Kidney glomerular epithelial cell (primary cell): ENCODE measurements at regions not wholly inside any gene's neighbourhood (a gene's known extent, or its start where the extent isn't known, plus 50 kb on each side); places are given as distances from the start of the nearest gene placed in this dataset.

Experiments
- DNase-seq: peaks from one replicate; lab custom pipeline; 2025; lab: John Stamatoyannopoulos, UW

GRCh38 chr14:66197276-66197675, 288.9 kb upstream of the CCDC196 start:
- no peak for DNase-seq

GRCh38 chr14:66206554-66206953, 279.6 kb upstream of the CCDC196 start:
- no peak for DNase-seq

- no peak for DNase-seq
Observed at GRCh38 chr14:66216763-66217162, 269.4 kb upstream of the CCDC196 start.

GRCh38 chr14:66219886-66220285, 266.3 kb upstream of the CCDC196 start:
- no peak for DNase-seq

- no peak for DNase-seq
Observed at GRCh38 chr14:66224492-66225178, 261.5 kb upstream of the CCDC196 start.

GRCh38 chr14:66225337-66225736, 260.8 kb upstream of the CCDC196 start:
- DNase-seq = no peak

GRCh38 chr14:66228267-66228970, 257.8 kb upstream of the CCDC196 start:
- peak; percentile 85 for DNase-seq

- DNase-seq = no peak
Observed at GRCh38 chr14:66231820-66232219, 254.4 kb upstream of the CCDC196 start.

- DNase-seq = no peak
Observed at GRCh38 chr14:66233591-66233990, 252.6 kb upstream of the CCDC196 start.

GRCh38 chr14:66234411-66234810, 251.8 kb upstream of the CCDC196 start:
- no peak for DNase-seq

- no peak for DNase-seq
Observed at GRCh38 chr14:66237741-66238140, 248.4 kb upstream of the CCDC196 start.

- no peak for DNase-seq
Observed at GRCh38 chr14:66238969-66239368, 247.2 kb upstream of the CCDC196 start.

- no peak for DNase-seq
Observed at GRCh38 chr14:66239589-66239988, 246.6 kb upstream of the CCDC196 start.

GRCh38 chr14:66240105-66240504, 246.1 kb upstream of the CCDC196 start:
- peak; percentile 54 for DNase-seq

- no peak for DNase-seq
Observed at GRCh38 chr14:66242001-66242400, 244.2 kb upstream of the CCDC196 start.

GRCh38 chr14:66244834-66245233, 241.3 kb upstream of the CCDC196 start:
- DNase-seq = no peak

GRCh38 chr14:66247662-66248193, 238.4 kb upstream of the CCDC196 start:
- DNase-seq = no peak

GRCh38 chr14:66248256-66248655, 237.9 kb upstream of the CCDC196 start:
- DNase-seq = no peak

- DNase-seq = no peak
Observed at GRCh38 chr14:66249544-66249943, 236.6 kb upstream of the CCDC196 start.

GRCh38 chr14:66254038-66254437, 232.1 kb upstream of the CCDC196 start:
- no peak for DNase-seq

- DNase-seq = no peak
Observed at GRCh38 chr14:66268802-66269334, 217.3 kb upstream of the CCDC196 start.

GRCh38 chr14:66272221-66272620, 213.9 kb upstream of the CCDC196 start:
- no peak for DNase-seq

GRCh38 chr14:66273261-66273832, 212.8 kb upstream of the CCDC196 start:
- DNase-seq = no peak
